HG03342 (cell line): ENCODE measurements at regions not wholly inside any gene's neighbourhood (a gene's known extent, or its start where the extent isn't known, plus 50 kb on each side); places are given as distances from the start of the nearest gene placed in this dataset.

Experiments used
- ATAC-seq: cut with Tn5 transposase; IDR thresholded peaks from one replicate; pipeline ENCODE4 v1.9.1; 2021; ENCODE audit warnings: mild to moderate bottlenecking, moderate library complexity; ENCODE audit not compliant: unreplicated experiment

DNA sequence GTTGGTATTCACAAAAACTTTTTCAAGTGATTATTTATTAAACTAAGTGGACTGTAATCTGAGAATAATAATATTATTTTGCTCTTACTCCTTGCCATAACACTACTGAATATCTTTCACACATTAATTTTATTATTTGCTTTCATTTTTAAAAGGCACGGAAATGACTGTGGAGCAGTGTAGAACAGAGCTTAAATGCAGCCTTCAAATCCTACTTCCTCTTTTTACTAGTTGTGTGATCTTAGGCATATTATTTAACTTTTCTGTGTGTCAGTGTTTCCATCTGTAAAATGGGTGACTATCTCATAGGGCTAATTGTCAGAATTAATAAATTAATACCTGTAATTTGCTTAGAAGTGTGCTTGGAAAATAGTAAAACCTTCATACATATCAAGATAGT lies 55.5 kb upstream of the SLC8A1 start:
- ATAC-seq, result peak; percentile 89

DNA sequence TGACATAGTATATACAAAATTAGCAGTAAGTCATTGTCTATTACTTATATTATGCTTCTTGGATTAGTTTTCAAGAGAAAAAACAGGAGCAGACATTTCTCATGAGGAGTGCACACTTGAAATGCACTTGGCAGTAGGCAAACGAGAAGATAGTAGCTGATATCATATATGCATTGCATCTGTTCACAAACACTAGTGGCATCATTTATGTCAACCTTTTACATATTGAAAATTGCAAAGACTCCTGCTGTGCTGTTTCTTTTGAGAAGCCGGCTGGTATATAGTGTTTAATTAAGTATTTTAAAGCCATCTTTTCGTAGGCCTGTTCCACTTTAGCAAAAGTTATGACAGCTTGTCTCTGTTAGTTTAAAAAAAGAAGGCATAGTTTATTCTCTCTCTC lies 58.4 kb upstream of the SLC8A1 start:
- ATAC-seq, result no peak

DNA sequence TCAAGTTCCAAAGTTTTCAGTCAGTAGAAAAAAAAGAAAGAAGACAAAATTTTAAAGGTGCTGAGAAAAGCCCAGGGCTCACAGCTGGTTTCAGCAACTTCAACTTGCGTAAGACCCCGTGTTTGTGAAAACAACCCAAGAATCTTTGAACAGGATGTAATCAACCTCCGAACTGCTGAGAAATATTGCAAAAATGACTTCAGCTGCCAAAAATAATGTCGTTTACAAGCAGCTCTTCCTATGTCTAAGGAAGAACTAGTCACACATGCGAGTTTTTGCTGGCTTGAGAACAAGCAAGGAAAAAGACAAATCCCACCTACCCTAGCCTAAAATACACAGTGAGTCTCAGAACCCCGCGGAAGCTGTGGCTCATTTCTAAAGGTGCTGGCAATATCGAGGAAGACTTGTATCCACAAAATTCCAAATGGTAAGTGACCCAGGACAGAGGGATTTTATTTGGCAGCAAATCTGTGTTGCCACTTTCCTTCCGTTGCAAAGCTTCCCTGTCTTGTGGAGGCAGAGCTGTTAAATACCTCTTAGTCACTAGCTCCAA lies 59.8 kb upstream of the SLC8A1 start:
- ATAC-seq, result no peak

DNA sequence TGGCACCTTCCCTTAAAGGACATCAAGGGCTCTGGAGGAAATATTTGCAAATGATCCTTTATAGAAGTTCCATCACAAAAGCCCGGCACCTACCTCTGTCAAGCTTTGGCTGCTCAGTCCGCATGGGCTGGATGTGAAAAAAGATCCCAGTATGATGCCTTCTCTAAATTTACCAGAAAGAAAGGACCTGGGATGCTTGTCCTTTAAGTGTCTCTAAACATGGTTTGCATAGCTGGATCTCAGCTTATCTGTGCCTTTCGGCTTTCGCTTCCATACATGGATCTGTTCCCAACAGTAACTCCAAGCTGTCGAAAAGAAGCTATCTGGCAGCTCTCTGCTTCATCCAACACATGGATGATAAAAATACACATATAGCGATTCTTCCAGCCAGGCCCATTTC lies 60.4 kb upstream of the SLC8A1 start:
- no peak for ATAC-seq

DNA sequence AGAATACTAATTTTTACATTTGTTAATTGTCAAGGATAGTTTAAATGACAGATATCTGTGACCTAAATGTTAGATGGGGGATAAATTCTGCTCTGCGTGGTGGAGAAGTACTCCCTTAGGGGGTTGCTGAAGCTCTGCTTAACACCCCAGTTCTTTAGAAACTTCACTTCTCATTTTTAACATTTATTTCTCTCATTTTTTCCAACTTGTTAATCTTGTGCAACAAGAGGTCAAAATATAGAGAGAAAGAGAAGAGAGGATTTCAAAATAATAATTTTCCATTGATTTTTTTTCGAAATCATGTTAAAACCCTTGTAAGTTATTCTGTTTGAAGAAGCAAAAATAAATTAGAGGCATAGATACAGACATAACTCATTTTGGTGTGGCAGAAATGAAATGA lies 61.3 kb upstream of the SLC8A1 start:
- no peak for ATAC-seq

DNA sequence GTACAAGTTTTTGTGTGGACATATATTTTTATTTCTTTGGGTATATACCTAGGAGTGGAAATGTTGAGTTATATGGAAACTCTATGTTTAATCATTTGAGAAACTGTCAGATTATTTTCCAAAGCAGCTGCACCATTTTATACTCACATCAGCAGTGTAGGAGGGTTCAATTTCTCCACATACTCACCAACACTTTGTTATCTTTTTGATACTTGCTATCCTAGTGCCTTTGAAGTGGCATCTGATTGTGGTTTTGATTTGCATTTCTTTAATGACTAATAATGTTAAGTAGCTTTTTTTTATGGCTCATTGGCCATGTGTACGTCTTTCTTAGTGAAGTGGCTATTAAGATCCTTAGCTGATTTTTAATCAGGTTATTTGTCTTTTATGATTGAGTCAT lies 64.7 kb upstream of the SLC8A1 start:
- no peak for ATAC-seq

DNA sequence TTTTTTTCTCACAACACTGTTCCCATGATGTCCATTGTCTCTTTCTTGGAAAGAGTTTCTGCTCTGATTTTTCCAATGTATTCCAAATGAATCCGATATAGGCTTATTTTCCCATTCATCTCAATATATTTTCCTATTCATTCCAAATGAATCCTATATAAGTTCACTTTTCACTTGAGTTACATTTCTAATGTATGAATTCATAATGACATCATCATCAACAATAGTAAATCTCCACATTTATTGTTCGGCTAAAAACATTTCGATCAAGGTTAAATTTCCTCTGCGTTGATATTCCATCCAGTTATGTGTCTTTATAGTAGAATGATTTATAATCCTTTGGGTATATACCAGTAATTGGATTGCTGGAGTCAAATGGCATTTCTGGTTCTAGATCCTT lies 76.7 kb upstream of the SLC8A1 start:
- no peak for ATAC-seq

DNA sequence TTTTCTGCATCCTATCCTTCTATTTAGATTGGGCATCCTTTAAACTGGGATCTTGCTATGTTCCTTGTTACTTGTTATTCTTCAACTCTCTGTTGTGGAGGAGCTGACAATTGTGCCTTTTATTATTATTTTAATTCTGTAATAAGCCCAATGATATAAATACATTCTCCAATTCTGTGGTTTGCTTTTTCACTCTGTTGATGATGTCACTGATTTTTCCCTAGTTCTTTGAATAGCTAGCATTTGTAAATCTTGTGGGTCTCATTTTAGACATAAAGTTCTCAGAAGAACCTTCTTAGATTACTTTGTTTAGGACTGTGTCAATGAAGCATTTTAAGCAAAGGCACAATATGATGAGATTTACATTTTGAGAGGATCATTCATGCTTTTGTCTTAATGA lies 79.5 kb upstream of the SLC8A1 start:
- ATAC-seq, result no peak

DNA sequence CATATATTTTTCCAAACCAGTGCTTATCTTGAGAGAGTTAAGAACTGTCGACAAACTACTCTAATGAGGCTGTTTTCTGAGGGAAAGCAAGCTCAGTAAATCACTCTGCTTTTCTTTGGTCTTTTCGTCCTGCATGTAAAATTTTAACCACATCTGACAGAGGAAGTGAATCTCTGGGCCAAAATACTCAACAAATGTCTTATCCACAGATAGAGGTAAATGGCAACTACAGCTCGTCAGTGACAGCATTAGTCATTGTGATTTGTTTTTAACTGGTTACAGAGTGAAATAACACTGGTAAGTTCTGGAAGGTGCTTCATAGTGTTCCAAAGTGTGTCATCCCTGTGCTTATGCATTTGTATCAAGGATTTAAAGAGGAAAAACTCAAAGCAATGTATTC lies 82.6 kb upstream of the SLC8A1 start:
- ATAC-seq, result no peak

DNA sequence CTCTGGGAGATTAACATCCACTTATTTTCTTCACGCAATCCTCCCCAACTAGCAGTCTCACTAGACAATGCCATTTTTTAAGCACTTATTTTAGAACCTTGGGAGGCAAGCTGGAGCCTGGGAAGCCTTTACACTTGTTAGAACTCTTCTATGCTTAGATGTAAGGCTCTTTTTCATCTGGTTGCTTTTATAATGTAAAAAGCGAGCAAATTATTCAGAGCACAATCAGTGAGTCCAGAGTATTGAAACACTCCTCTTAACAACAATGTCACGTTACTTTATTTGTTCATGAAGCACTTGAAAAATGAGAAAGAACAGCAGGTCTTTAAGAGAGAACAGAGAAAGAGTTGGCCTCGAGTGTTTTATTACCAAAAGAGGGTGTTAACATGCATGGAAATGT lies 84.1 kb upstream of the SLC8A1 start:
- no peak for ATAC-seq

DNA sequence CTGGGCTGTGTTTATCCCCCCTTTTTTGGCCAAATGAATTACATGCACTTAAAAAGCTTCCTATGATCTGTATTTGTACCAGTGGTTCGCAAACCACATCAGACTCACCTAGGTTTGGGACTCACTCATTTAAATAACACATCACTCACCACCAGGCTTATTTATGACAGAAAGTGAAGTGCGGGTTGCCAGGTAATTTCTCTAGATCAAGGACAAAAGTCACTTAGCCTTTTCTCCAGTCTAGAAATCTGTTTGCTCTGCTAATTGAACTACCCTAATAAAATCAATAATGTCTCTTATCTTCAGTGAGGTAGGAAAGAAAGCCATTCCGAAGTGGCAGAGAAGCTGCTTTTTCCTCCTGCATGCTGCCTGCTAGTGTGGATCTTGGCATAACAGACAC lies 88.1 kb upstream of the SLC8A1 start:
- no peak for ATAC-seq

DNA sequence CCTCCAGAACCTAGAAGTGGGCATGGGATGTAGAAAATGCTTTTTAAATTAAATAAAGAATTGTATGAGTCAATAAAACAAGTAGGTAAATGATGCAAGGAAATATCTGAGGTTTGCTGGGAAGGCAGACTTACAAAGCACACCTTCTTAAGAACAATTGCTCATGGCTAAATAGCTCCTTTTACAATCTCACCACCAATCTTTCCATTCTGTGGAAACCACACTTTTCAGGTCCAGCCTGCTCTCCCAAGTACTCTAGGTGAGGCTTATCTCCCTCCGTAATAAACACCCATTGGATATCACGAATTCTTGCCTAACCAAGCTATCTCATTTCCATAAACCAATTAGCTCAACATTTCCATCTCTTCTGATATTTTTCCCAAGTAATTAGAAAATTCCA lies 91.5 kb upstream of the SLC8A1 start:
- no peak for ATAC-seq

DNA sequence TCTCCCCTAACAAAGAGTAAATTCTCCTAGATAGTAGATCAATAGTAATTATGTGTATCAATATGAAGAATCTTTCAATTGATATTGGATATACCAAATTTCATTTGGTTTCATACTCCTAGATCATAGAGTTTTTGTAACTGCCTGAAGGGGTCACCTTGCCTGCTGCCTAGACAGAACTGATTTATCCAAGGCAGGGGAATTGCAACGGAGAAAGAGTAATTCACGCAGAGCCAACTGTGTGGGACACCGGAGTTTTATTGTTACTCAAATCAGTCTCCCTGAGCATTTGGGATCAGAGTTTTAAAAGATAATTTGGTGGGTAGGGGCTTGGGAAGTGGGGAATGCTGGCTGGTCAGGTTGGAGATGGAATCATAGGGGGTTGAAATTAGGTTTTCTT lies 92.2 kb upstream of the SLC8A1 start:
- no peak for ATAC-seq

DNA sequence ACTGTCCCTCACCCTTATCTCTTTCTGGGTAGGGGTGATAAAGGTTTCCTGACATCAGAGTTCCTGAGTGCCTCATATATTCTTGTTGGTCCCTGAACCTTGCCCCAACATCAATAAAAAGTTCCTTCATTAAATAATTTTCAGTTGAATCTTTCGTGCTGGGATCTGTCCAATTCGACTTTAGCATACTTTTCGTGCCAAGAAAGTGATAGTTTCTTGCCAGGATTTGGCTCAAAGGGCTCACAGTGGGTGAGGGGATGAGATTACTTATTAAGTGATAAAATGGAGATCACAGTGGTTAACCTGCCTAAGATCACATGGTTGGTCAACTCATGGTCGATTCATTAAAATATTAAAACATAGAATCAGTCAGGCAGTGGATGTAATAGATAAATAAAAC lies 93.8 kb upstream of the SLC8A1 start:
- ATAC-seq, result no peak

DNA sequence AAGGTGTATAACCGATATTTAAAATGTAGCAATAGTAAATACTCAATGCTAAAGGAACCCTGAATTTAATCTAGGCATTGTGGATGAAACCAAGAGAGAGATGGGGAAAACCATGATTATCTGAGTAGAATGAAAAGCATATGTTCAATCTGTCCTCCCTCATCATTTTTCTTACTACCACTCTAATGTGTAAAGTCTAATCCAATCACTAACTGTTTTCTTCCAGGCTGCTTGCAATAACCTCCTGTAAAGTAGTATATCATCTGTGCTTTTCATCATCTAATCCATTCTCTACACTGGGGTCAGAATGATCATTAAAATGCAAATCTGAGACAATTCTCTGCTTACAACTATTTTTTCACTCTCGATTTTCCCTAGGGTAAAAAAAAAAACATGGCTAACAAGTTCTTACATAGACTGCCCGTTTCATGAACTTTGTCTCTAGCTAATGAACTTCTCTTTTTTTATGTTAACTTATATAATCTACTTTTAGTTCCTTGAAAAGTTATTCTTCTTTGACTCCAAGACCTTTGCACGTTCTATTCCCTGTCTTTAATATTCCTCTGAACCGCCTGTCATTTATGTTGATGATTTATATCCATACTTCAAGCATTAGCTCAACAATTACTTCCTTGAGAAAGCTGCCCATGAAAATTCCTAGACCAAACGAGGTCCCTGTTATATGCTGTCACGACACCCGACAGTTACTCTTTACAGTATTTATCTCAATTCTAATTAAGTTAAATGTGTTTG lies 94.7 kb upstream of the SLC8A1 start:
- no peak for ATAC-seq

DNA sequence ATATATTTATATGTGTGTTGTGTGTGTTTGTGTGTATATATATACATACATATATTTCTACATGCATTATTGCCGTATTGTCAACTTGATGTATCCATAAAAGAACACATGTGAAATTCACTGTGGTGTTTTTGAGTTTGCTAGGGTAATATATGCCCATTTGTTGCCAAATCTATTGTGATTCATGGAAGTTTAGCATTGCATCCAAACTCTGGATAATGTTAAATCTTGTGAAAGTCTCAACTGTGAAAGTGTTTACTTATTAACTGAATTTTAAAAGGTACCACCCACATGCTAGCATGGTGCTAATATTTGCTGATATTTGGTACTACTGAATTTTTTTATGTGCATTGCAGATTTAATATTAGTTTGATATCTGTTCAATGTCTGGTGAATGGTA lies 96.6 kb upstream of the SLC8A1 start:
- ATAC-seq, result no peak

DNA sequence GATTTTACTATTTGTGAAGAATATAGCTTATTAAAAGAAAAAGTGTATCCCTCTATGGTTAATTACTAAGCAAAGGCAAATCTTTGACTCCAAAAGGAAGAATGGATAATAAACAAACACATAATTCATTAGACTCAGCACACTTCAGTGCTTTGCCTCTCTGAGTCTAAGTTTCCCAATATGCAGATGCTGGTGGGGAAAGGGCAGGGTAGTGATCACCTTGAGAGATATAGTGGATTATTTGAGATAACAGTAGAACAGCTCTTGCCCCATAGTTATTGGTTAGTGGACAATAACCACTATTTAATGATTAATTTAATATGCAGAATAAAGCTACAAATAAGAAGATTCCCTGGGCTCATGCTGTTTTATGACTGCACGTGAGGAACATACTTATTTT lies 98.2 kb upstream of the SLC8A1 start:
- ATAC-seq, result no peak

DNA sequence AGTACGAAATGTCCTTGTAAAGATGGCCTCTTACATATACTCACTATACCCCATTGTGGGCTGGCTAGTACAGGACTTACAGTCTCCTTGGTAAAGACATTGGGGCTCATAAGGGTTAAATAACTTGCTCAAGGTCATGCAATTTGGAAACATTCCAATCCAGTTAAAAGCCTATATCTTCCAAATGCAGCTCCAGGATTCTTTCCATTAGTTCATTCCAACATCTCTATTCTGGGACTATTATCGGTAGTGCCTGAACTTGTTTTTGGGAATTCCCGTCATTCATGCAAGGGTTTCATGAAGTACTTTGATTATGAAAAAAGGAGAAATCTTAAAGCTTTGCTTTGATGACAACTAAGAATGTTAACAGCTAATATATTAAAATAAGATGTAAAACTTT lies 99.2 kb upstream of the SLC8A1 start:
- ATAC-seq, result no peak

DNA sequence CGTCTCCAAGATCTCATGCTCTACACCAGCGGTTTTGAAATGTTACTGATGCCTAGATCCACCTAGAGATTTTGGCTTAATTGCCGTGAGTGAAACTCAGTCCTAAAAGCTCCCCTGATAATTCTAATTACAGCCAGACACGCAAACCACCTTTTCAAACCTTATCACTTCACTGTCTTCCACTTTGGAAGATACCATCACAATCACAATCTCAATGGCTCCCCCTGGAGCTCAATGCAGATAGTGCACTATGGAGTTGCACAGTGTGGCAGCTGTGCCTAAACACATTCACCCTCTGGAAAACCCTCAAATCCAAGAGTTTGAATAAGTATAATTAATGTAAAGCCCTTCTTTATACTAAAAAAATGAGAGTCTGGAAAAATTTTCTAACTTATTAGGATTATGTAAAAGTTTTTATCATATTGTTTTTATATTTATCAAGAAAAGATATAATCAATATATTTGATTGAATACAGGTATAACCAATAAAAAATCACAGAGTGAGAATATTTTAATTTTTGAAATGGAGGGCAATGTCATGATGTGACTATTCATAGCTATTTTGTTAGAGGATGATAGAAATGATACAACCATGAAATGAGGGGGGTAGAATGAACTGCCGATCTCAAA lies 102.9 kb upstream of the SLC8A1 start:
- peak; percentile 96 for ATAC-seq

DNA sequence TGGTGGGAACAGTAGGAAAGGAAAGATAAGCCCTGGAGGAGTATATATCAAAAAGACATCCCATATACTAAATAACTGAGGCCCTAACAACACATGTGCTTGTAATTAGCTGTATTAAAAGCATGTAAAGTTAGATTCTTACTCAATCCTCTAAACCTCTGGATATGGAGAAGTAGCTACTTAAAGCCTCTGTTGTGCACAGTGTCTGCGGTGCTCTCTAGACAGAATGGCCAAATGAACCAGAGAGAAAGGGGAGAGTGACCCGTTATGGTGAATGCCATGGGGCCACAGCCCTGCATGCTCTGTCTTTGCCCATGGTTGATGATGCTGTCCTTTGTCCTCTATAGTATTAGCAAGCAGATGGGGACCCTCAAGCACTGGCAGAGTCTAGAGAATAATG lies 104.4 kb upstream of the SLC8A1 start:
- no peak for ATAC-seq

DNA sequence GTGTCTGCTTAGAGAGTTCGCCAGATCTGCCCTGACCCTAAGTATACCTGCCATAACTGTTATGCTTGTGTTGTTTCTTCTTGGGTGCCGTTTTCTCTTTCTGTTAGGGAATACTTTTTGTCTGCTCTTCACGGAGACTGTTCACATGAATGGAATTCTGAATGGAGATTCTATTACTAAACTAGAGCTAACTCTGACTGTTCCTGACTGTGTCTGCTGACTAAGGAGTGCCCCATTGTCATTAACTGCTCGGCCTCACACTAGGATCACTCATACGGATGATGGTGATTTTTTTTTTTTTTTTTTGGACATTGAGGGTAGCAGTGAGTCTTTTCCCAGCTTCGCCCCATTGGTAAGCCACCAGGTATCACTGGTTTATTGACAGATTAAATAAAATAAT lies 104.8 kb upstream of the SLC8A1 start:
- ATAC-seq, result no peak

DNA sequence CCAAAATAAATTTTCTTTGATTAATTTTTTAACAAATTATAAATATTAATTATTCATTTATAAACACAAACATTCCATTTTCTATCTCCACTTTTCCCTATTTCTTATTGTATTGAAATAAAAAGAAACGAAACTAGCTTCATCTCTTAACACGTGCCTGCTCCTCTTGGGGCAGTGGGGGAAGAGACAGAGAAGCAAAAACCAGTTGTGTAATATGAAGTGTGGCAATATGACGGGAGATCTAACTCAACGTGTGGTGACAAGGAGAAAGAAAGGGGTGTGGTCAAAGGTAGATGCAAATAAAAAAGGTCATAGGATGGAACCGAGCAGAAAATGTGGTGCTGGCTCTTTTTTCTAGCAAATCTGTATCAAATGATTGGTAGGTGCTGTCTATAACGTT lies 106.9 kb upstream of the SLC8A1 start:
- ATAC-seq, result no peak

DNA sequence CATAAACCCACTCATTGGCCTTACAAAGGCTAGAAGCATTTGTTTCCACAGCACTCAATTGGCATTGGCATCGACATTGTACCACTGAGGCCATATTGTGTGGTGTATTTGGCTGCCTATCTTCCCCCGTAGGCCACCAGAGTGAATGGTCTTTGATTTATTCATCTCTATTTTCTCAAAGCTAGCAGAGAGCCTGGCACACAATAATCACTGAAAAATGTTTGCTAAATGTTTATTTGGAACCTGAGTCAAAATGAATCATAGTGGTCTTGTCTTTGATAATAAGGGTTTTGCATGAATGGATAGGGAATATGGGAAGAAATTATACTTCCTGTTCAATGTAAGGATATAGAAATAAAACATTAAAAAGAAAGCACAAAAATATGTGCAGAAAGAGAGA lies 107.3 kb upstream of the SLC8A1 start:
- no peak for ATAC-seq
